GM12878 (cell line): ENCODE measurements at regions not wholly inside any gene's neighbourhood (a gene's known extent, or its start where the extent isn't known, plus 50 kb on each side); places are given as distances from the start of the nearest gene placed in this dataset.

Experiments
- BHLHE40 ChIP-seq, 2 experiments: fragments of 450-650 bp in 1 of 2; IDR thresholded peaks; 2 replicates each; pipeline ENCODE4 v1.6.1; 2011 to 2017; ENCODE audit warnings: low read depth in 2 of 2, borderline replicate concordance in 1 of 2, improper control_type of control experiment in 1 of 2, low read length in 1 of 2, mild to moderate bottlenecking in 1 of 2
- HDGF ChIP-seq: fragments of 450-650 bp; IDR thresholded peaks from 2 replicates; pipeline ENCODE4 v1.6.1; 2016; ENCODE audit warnings: antibody characterized with exemption
- KDM1A ChIP-seq: fragments of 200-600 bp; sonication (generic); IDR thresholded peaks from 2 replicates; pipeline ENCODE4 v1.6.1; 2016; ENCODE audit warnings: borderline replicate concordance

GRCh38 chr10:62709200-62709599 is 95.3 kb upstream of the ADO start:
- TF ChIP-seq HDGF = no peak
- TF ChIP-seq KDM1A = no peak
- TF ChIP-seq BHLHE40 (IDR thresholded peaks at IDR 0.05; ENCODE audit: borderline replicate concordance in 1 of 2, low read depth in 2 of 2, low read length in 1 of 2) = no peak
